H1 (cell line): ENCODE measurements at regions not wholly inside any gene's neighbourhood (a gene's known extent, or its start where the extent isn't known, plus 50 kb on each side); places are given as distances from the start of the nearest gene placed in this dataset.

ENCODE experiments used
- EP300 ChIP-seq, 2 experiments: IDR thresholded peaks; 1 replicate in 1 of 2; 2 replicates in 1 of 2; pipeline ENCODE4 v1.6.1; 2011 to 2012; ENCODE audit warnings: low read depth in 2 of 2, low read length in 2 of 2, mild to moderate bottlenecking in 2 of 2, borderline replicate concordance in 1 of 2, inconsistent platforms in 1 of 2, moderate library complexity in 1 of 2
- GABPA ChIP-seq: IDR thresholded peaks from 2 replicates; pipeline ENCODE4 v1.6.1; 2011; ENCODE audit warnings: mild to moderate bottlenecking, low read length, moderate library complexity, borderline replicate concordance; ENCODE audit not compliant: insufficient read depth
- KDM5A ChIP-seq: fragments of 200-600 bp; IDR thresholded peaks from 2 replicates; pipeline ENCODE4 v1.7.1; 2012; ENCODE audit warnings: mild to moderate bottlenecking, low read length, inconsistent platforms, mixed read lengths
- NANOG ChIP-seq: IDR thresholded peaks from 2 replicates; pipeline ENCODE4 v1.6.1; 2011; ENCODE audit warnings: low read length, low read depth, mild to moderate bottlenecking, inconsistent platforms; ENCODE audit not compliant: insufficient read depth, poor library complexity, severe bottlenecking
- SP1 ChIP-seq: IDR thresholded peaks from 2 replicates; pipeline ENCODE4 v1.6.1; 2011; ENCODE audit warnings: low read depth, low read length

DNA sequence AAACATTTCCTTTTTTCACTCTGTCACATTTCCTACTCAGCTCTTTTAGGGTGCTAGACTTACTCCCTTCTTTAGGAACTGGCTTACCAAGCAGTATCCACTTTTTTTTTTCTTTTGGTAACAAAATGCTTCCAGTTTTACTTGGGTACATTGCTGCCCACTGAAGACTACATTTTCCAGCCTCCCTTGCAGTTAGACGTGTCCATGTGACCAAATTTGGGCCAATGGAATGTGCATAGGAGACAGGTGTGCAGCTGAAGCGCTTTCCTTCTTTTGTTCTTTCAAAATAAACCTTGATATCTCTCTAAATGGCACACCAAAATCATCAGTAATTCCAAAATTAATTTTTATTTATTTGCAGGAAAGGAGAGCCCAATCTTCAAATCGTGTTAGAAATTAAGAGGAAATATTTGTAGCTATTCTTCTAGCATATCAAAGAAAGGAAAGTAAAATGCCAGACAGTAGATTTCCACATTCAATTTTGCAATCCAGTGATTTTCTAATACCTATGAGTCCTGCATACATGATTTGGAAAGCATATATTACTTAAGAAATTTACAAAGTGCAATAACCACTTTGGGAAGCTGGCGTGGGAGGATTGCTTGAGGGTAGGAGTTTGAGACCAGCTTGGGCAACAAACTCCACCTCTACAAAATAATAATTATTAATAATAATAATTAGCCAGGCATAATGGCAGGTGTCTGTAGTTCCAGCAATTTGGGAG is 422.0 kb upstream of the FRG2C start (continued):
- TF ChIP-seq NANOG (no peak), GABPA (no peak), EP300 (IDR thresholded peaks at IDR 0.05; ENCODE audit: borderline replicate concordance in 1 of 2, low read depth in 2 of 2, low read length in 2 of 2) (no peak), SP1 (no peak), KDM5A (no peak)
